ENCODE measurements at regions not wholly inside any gene's neighbourhood (a gene's known extent, or its start where the extent isn't known, plus 50 kb on each side); places are given as distances from the start of the nearest gene placed in this dataset.

GRCh38 chr7:41241641-41242040 lies 461.2 kb downstream of the INHBA start:
- no peaks in the 10 kb centered on the region for H3K36me3 ChIP-seq (replicated peaks; ENCODE audit: low read depth, low read length)
- H3K4me3 ChIP-seq (ENCODE audit: low read length) = no peak overlapping the region
- no peaks in the 10 kb centered on the region for H3K27me3 ChIP-seq (ENCODE audit: low read depth, low read length)
- no peaks in the 10 kb centered on the region for H3K79me2 ChIP-seq (ENCODE audit: low read length)
- no peaks in the 10 kb centered on the region for H3K4me1 ChIP-seq (ENCODE audit: low read length)
- H3K9me3 ChIP-seq (ENCODE audit: insufficient read depth, low read length) = no peaks in the 10 kb centered on the region
- H3K27ac ChIP-seq (ENCODE audit: low read length) = no peak overlapping the region
- H2AFZ ChIP-seq (ENCODE audit: low read depth, low read length) = no peak overlapping the region
- H3K9ac ChIP-seq (ENCODE audit: low read length) = no peak overlapping the region
- no peak overlapping the region for H3K4me2 ChIP-seq (ENCODE audit: low read length)
- TF ChIP-seq EZH2phosphoT487 (IDR thresholded peaks at IDR 0.05; ENCODE audit: low read depth) (no peak), CTCF (IDR thresholded peaks at IDR 0.05; ENCODE audit: low read depth, low read length) (no peak)
- H4K20me1 ChIP-seq (ENCODE audit: insufficient read depth, low read length) = no peaks in the 10 kb centered on the region

- H3K27ac ChIP-seq (ENCODE audit: low read length) = no peak overlapping the region
- H3K27me3 ChIP-seq (ENCODE audit: low read depth, low read length) = no peaks in the 10 kb centered on the region
- TF ChIP-seq EZH2phosphoT487 (IDR thresholded peaks at IDR 0.05; ENCODE audit: low read depth) (no peak), CTCF (IDR thresholded peaks at IDR 0.05; ENCODE audit: low read depth, low read length) (no peak)
- H3K9me3 ChIP-seq (ENCODE audit: insufficient read depth, low read length) = no peaks in the 10 kb centered on the region
- no peaks in the 10 kb centered on the region for H3K4me1 ChIP-seq (ENCODE audit: low read length)
- H4K20me1 ChIP-seq (ENCODE audit: insufficient read depth, low read length) = no peaks in the 10 kb centered on the region
- H3K4me3 ChIP-seq (ENCODE audit: low read length) = no peak overlapping the region
- no peak overlapping the region for H3K9ac ChIP-seq (ENCODE audit: low read length)
- no peak overlapping the region for H3K4me2 ChIP-seq (ENCODE audit: low read length)
- no peak overlapping the region for H2AFZ ChIP-seq (ENCODE audit: low read depth, low read length)
- no peaks in the 10 kb centered on the region for H3K79me2 ChIP-seq (ENCODE audit: low read length)
- H3K36me3 ChIP-seq (replicated peaks; ENCODE audit: low read depth, low read length) = no peaks in the 10 kb centered on the region
Observed at GRCh38 chr7:41239596-41239995, 463.3 kb downstream of the INHBA start.

GRCh38 chr7:41238851-41239331 lies 464.0 kb downstream of the INHBA start:
- Histone ChIP-seq H3K9me3 (ENCODE audit: insufficient read depth, low read length) (no peaks in the 10 kb centered on the region), H3K79me2 (ENCODE audit: low read length) (no peaks in the 10 kb centered on the region), H3K36me3 (replicated peaks; ENCODE audit: low read depth, low read length) (no peaks in the 10 kb centered on the region), H3K4me3 (ENCODE audit: low read length) (no peak overlapping the region), H3K9ac (ENCODE audit: low read length) (no peak overlapping the region), H3K4me1 (ENCODE audit: low read length) (no peaks in the 10 kb centered on the region), H3K27me3 (ENCODE audit: low read depth, low read length) (no peaks in the 10 kb centered on the region), H3K27ac (ENCODE audit: low read length) (no peak overlapping the region), H3K4me2 (ENCODE audit: low read length) (no peak overlapping the region), H4K20me1 (ENCODE audit: insufficient read depth, low read length) (no peaks in the 10 kb centered on the region), H2AFZ (ENCODE audit: low read depth, low read length) (no peak overlapping the region)
- TF ChIP-seq EZH2phosphoT487 (IDR thresholded peaks at IDR 0.05; ENCODE audit: low read depth) = no peak
- TF ChIP-seq CTCF (IDR thresholded peaks at IDR 0.05; ENCODE audit: low read depth, low read length) = no peak

DNA sequence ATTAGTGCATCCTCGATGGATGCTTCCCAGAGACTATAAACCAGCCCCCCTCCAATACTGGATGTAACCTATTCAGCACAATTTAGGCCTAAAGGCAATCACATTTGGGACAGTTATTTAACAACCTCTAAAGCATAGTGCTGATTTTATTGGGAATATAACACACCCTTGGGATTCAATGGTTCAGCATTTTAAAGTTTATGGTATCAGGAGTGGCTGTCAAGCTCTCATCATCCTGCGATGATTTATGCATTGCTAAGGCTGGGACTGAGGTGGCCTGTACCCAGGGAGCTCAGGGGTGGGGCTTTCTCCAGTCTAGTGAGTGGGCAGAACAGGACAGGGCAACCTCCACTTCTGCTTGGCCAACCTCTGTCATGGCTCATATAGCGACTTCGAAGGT lies 464.9 kb downstream of the INHBA start:
- no peak for TF ChIP-seq EZH2phosphoT487 (IDR thresholded peaks at IDR 0.05; ENCODE audit: low read depth)
- TF ChIP-seq CTCF (IDR thresholded peaks at IDR 0.05; ENCODE audit: low read depth, low read length) = no peak
- H3K9me3 ChIP-seq (ENCODE audit: insufficient read depth, low read length) = no peaks in the 10 kb centered on the region
- H3K9ac ChIP-seq (ENCODE audit: low read length) = no peak overlapping the region

More for the DNA sequence above, 464.9 kb downstream of the INHBA start:
- no peak overlapping the region for H3K4me2 ChIP-seq (ENCODE audit: low read length)
- no peak overlapping the region for H2AFZ ChIP-seq (ENCODE audit: low read depth, low read length)
- no peak overlapping the region for H3K4me3 ChIP-seq (ENCODE audit: low read length)
- no peaks in the 10 kb centered on the region for H3K4me1 ChIP-seq (ENCODE audit: low read length)
- no peak overlapping the region for H3K27ac ChIP-seq (ENCODE audit: low read length)
- no peaks in the 10 kb centered on the region for H3K27me3 ChIP-seq (ENCODE audit: low read depth, low read length)
- no peaks in the 10 kb centered on the region for H3K36me3 ChIP-seq (replicated peaks; ENCODE audit: low read depth, low read length)
- no peaks in the 10 kb centered on the region for H3K79me2 ChIP-seq (ENCODE audit: low read length)
- no peaks in the 10 kb centered on the region for H4K20me1 ChIP-seq (ENCODE audit: insufficient read depth, low read length)

Data from OCI-LY3 (cell line).